Natural killer cell (primary cell): ENCODE measurements at regions not wholly inside any gene's neighbourhood (a gene's known extent, or its start where the extent isn't known, plus 50 kb on each side); places are given as distances from the start of the nearest gene placed in this dataset.
"Not testable (repeated sequence)": the region's sequence is repeated elsewhere in the genome, so short reads cannot be mapped to it uniquely, and the experiment has no call there.

ENCODE experiments used
- ATAC-seq, 3 donors: fragments of 150-1000 bp in 2 of 3; fragments of 200-7000 bp in 1 of 3; cut with Tn5 transposase; 1 replicate in 1 of 3; 2 replicates in 2 of 3; pipeline ENCODE4 v1.10.0; 2021; ENCODE audit warnings: mild to moderate bottlenecking in 2 of 3, moderate library complexity in 2 of 3
- DNase-seq, 2 donors: peaks; one replicate each; pipeline versions ENCODE4 v3.0.0 to v3.0.0-alpha.2; 2013 to 2021; ENCODE audit warnings: mixed read lengths in 1 of 2
- H3K27ac ChIP-seq: one replicate; pipeline ENCODE4 v1.5.1; 2013; ENCODE audit warnings: mild to moderate bottlenecking, low read length
- H3K27me3 ChIP-seq: one replicate; pipeline ENCODE4 v1.6.1; 2013; ENCODE audit warnings: low read length; ENCODE audit not compliant: control insufficient read depth, insufficient read depth
- H3K36me3 ChIP-seq: one replicate; pipeline ENCODE4 v1.6.1; 2013; ENCODE audit warnings: low read length; ENCODE audit not compliant: control insufficient read depth, insufficient read depth
- H3K4me1 ChIP-seq: one replicate; pipeline ENCODE4 v1.6.1; 2013; ENCODE audit warnings: low read length; ENCODE audit not compliant: control insufficient read depth, insufficient read depth
- H3K4me3 ChIP-seq: one replicate; pipeline ENCODE4 v1.5.1; 2013; ENCODE audit warnings: low read length
- H3K9me3 ChIP-seq: one replicate; pipeline ENCODE4 v1.6.1; 2013; ENCODE audit warnings: low read length; ENCODE audit not compliant: control insufficient read depth, insufficient read depth
- H3K27ac Mint-ChIP-seq, 2 donors: one replicate each; pipeline ENCODE4 v1.8.0; 2022; ENCODE audit warnings: mild to moderate bottlenecking in 2 of 2, mixed read lengths in 2 of 2, moderate library complexity in 1 of 2
- H3K27me3 Mint-ChIP-seq, 2 donors: one replicate each; pipeline ENCODE4 v1.8.0; 2022; ENCODE audit warnings: low read depth in 2 of 2, mixed read lengths in 2 of 2
- H3K36me3 Mint-ChIP-seq: one replicate; pipeline ENCODE4 v1.8.0; 2022; ENCODE audit warnings: mixed read lengths
- H3K4me1 Mint-ChIP-seq, 2 donors: one replicate each; pipeline ENCODE4 v1.8.0; 2022; ENCODE audit warnings: mixed read lengths in 2 of 2
- H3K4me3 Mint-ChIP-seq: one replicate; pipeline ENCODE4 v1.8.0; 2022; ENCODE audit warnings: mild to moderate bottlenecking, moderate library complexity, mixed read lengths
- H3K9me3 Mint-ChIP-seq, 2 donors: one replicate each; pipeline ENCODE4 v1.8.0; 2022; ENCODE audit warnings: mixed read lengths in 2 of 2
- WGBS: methylation state at CpG from one replicate; pipeline ENCODE4 v1.1.7; 2013; ENCODE audit warnings: missing lambda C conversion rate; ENCODE audit not compliant: insufficient coverage; 5-methylcytosine and 5-hydroxymethylcytosine counted together
- intact Hi-C: fragments of 100-400 bp; cut with micrococcal nuclease; formaldehyde crosslinking; loops from one replicate; pipeline ENCODE4 v1.14.2; 2022
- TF ChIP-seq, protein P1 (sequence below): fragments of 200-600 bp; IDR thresholded peaks from one replicate; pipeline ENCODE4 v1.8.0; 2022; ENCODE audit warnings: antibody characterized with exemption

- ATAC-seq: no peak
- Mint-ChIP-seq H3K36me3 (no peaks in the 10 kb centered on the region), H3K27me3 (peaks cover 0 to 2% of the 10 kb centered on the region in 2 donors), H3K4me1 (no peaks in the 10 kb centered on the region), H3K4me3 (no peak overlapping the region), H3K27ac (no peak overlapping the region), H3K9me3 (peaks cover 9 to 16% of the 10 kb centered on the region in 2 donors)
- intact Hi-C loops: no loop called here
- 80% methylated on average over 3 of the region's 6 CpGs for WGBS
- Histone ChIP-seq H3K27me3 (no peaks in the 10 kb centered on the region), H3K4me1 (no peaks in the 10 kb centered on the region), H3K36me3 (no peaks in the 10 kb centered on the region), H3K27ac (no peak overlapping the region), H3K4me3 (no peak overlapping the region), H3K9me3 (peaks cover 2% of the 10 kb centered on the region)
- TF ChIP-seq, protein P1, sequence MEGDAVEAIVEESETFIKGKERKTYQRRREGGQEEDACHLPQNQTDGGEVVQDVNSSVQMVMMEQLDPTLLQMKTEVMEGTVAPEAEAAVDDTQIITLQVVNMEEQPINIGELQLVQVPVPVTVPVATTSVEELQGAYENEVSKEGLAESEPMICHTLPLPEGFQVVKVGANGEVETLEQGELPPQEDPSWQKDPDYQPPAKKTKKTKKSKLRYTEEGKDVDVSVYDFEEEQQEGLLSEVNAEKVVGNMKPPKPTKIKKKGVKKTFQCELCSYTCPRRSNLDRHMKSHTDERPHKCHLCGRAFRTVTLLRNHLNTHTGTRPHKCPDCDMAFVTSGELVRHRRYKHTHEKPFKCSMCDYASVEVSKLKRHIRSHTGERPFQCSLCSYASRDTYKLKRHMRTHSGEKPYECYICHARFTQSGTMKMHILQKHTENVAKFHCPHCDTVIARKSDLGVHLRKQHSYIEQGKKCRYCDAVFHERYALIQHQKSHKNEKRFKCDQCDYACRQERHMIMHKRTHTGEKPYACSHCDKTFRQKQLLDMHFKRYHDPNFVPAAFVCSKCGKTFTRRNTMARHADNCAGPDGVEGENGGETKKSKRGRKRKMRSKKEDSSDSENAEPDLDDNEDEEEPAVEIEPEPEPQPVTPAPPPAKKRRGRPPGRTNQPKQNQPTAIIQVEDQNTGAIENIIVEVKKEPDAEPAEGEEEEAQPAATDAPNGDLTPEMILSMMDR: no peak
- no peak for DNase-seq
Observed at GRCh38 chr3:192992361-192992760, 74.7 kb upstream of the MB21D2 start.

DNA sequence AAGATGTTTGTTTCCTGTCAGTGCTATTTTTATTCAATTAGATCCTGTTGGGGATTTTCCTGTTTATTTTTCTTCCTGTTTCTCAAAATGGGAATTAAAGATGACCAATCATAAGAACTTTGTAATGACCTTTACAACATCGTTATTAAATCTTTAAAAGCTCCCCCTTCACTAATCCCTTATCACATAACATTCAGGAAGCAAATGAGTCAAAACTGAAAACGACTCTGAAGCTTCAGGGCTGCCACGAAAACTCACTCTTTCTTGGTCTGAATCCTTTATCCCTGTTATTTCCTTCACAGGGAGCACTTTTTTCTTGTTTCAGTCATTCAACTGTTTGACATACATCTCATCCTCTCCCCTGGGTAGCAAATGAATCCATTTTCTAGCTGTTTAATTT lies 75.8 kb upstream of the MB21D2 start:
- intact Hi-C loops: no loop called here
- Histone ChIP-seq H3K27me3 (no peaks in the 10 kb centered on the region), H3K4me3 (no peak overlapping the region), H3K27ac (no peak overlapping the region), H3K36me3 (no peaks in the 10 kb centered on the region), H3K4me1 (no peaks in the 10 kb centered on the region), H3K9me3 (peaks cover 2% of the 10 kb centered on the region)
- no peak overlapping the region for H3K4me3 Mint-ChIP-seq
- ATAC-seq (no peak), DNase-seq (no peak)
- H3K27me3 Mint-ChIP-seq: peaks cover 0 to 2% of the 10 kb centered on the region in 2 donors
- TF ChIP-seq, protein P1: no peak
- peaks cover 9 to 14% of the 10 kb centered on the region in 2 donors for H3K9me3 Mint-ChIP-seq
- H3K36me3 Mint-ChIP-seq: no peaks in the 10 kb centered on the region
- H3K4me1 Mint-ChIP-seq: no peaks in the 10 kb centered on the region
- WGBS: 45% methylated on average over 3 of the region's 3 CpGs
- H3K27ac Mint-ChIP-seq: no peak overlapping the region

- H3K27ac ChIP-seq, H3K27me3 ChIP-seq, intact Hi-C loops, H3K4me3 Mint-ChIP-seq, ATAC-seq, H3K4me3 ChIP-seq, H3K27me3 Mint-ChIP-seq, H3K36me3 ChIP-seq, DNase-seq, H3K27ac Mint-ChIP-seq, H3K4me1 ChIP-seq, H3K36me3 Mint-ChIP-seq, H3K4me1 Mint-ChIP-seq, H3K9me3 ChIP-seq: not testable (repeated sequence)
- peaks cover 5 to 12% of the 10 kb centered on the region in 2 donors for H3K9me3 Mint-ChIP-seq
- 96% methylated on average over 5 of the region's 5 CpGs for WGBS
Observed at GRCh38 chr3:193001113-193001512, 83.5 kb upstream of the MB21D2 start.

- H3K4me1 ChIP-seq, H3K4me3 Mint-ChIP-seq, intact Hi-C loops, H3K36me3 Mint-ChIP-seq, H3K4me3 ChIP-seq, H3K9me3 ChIP-seq, H3K4me1 Mint-ChIP-seq, H3K36me3 ChIP-seq, H3K27me3 ChIP-seq, ATAC-seq, H3K27ac ChIP-seq, H3K27ac Mint-ChIP-seq, DNase-seq, H3K27me3 Mint-ChIP-seq: not testable (repeated sequence)
- H3K9me3 Mint-ChIP-seq: peaks cover 8 to 17% of the 10 kb centered on the region in 2 donors
- no CpG with 5 or more reads among the region's 1 CpG for WGBS
Observed at GRCh38 chr3:193003624-193004023, 86.0 kb upstream of the MB21D2 start.

DNA sequence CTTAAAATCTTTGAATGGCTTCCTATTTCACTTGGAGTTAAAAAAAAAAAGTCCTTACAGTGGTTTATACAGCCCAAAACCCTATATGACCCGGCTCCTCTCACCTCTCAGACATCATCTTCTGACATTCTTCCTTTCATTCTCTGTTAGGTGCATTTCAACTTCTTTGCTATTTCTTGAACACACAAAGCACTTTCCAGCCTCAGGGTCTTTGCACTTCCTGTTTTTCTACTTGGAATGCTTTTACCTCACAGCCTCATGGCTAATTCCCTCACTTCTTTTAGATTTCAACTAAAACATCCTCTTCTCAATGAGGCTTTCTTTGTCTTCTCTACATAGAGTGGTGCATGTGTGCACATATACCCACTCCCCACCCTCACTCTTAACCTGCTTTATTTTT lies 91.0 kb upstream of the MB21D2 start:
- H3K4me1 Mint-ChIP-seq: no peaks in the 10 kb centered on the region
- TF ChIP-seq, protein P1: no peak
- peaks cover 12 to 18% of the 10 kb centered on the region in 2 donors for H3K9me3 Mint-ChIP-seq
- ATAC-seq (no peak), DNase-seq (no peak)
- 65% methylated on average over 1 of the region's 1 CpG for WGBS
- no peaks in the 10 kb centered on the region for H3K36me3 ChIP-seq
- H3K9me3 ChIP-seq: no peaks in the 10 kb centered on the region
- no peaks in the 10 kb centered on the region for H3K27me3 ChIP-seq
- no peak overlapping the region for H3K4me3 ChIP-seq
- H3K36me3 Mint-ChIP-seq: no peaks in the 10 kb centered on the region
- H3K4me1 ChIP-seq: no peaks in the 10 kb centered on the region
- intact Hi-C loops: no loop called here
- no peak overlapping the region for H3K27ac Mint-ChIP-seq
- no peaks in the 10 kb centered on the region for H3K27me3 Mint-ChIP-seq
- H3K4me3 Mint-ChIP-seq: no peak overlapping the region
- no peak overlapping the region for H3K27ac ChIP-seq
